Suprapubic skin (tissue), 3 donors: ENCODE measurements at regions not wholly inside any gene's neighbourhood (a gene's known extent, or its start where the extent isn't known, plus 50 kb on each side); places are given as distances from the start of the nearest gene placed in this dataset.

ENCODE experiments used
- CTCF ChIP-seq, 2 donors: fragments of 200-600 bp in 1 of 2; fragments of 450-650 bp in 1 of 2; sonication (generic) in 1 of 2; IDR thresholded peaks; one replicate each; pipeline ENCODE4 v1.5.1; 2016 to 2019; ENCODE audit warnings: antibody characterized with exemption in 2 of 2, mild to moderate bottlenecking in 1 of 2, moderate library complexity in 1 of 2
- EP300 ChIP-seq: sonication (generic); formaldehyde crosslinking; IDR thresholded peaks from one replicate; pipeline ENCODE4 v1.6.1; 2017; ENCODE audit warnings: antibody characterized with exemption

- TF ChIP-seq CTCF (IDR thresholded peaks at IDR 0.05) = no peak
- no peak for TF ChIP-seq EP300
Measured at GRCh38 chr18:67132919-67133318, 383.6 kb downstream of the DSEL start.
